Spleen (tissue), 7 donors: ENCODE measurements at regions not wholly inside any gene's neighbourhood (a gene's known extent, or its start where the extent isn't known, plus 50 kb on each side); places are given as distances from the start of the nearest gene placed in this dataset.

Source experiments
- CTCF ChIP-seq, 11 experiments: fragments of 200-600 bp in 7 of 11; fragments of 450-650 bp in 4 of 11; sonication (generic) in 4 of 11; IDR thresholded peaks in 8 of 11; conservative IDR thresholded peaks in 3 of 11; 1 replicate in 7 of 11; 2 replicates in 4 of 11; pipeline versions ENCODE4 v1.4.0 to v1.8.0; 2016 to 2021; ENCODE audit warnings: antibody characterized with exemption in 11 of 11, inconsistent platforms in 4 of 11, mild to moderate bottlenecking in 1 of 11
- POLR2A ChIP-seq, 3 donors: fragments of 450-650 bp; IDR thresholded peaks; one replicate each; pipeline ENCODE4 v1.5.1; 2017; ENCODE audit warnings: antibody characterized with exemption in 3 of 3, mild to moderate bottlenecking in 1 of 3
- donor health status: DM: no; HTN: no; CAD: no; lungs with moderate emphysema.
- donor health status: DM: no; HTN: no; CAD: no.
- donor health status: DM: no; HTN: no; CAD: no.

GRCh38 chr1:90621986-90622385 is 95.1 kb downstream of the BARHL2 start:
- TF ChIP-seq POLR2A (IDR thresholded peaks at IDR 0.05) (no peak), CTCF (IDR thresholded peaks at IDR 0.05 in 8 of 11, conservative IDR thresholded peaks at IDR 0.05 in 3 of 11) (no peak)
